Erythroblast (primary cell): ENCODE measurements at regions not wholly inside any gene's neighbourhood (a gene's known extent, or its start where the extent isn't known, plus 50 kb on each side); places are given as distances from the start of the nearest gene placed in this dataset.
"Not testable (repeated sequence)": the region's sequence is repeated elsewhere in the genome, so short reads cannot be mapped to it uniquely, and the experiment has no call there.

ENCODE experiments used
- DNase-seq, 2 experiments: peaks; one replicate each; lab custom pipeline; 2025; lab: John Stamatoyannopoulos, UW
- GATA1 ChIP-seq: IDR thresholded peaks from 2 replicates; pipeline ENCODE4 v1.6.1; 2011; ENCODE audit warnings: low read depth, mild to moderate bottlenecking, control low read depth, low read length, moderate library complexity
- POLR2A ChIP-seq: IDR thresholded peaks from 2 replicates; pipeline ENCODE4 v1.6.1; 2011; ENCODE audit warnings: mild to moderate bottlenecking, low read length

- no peak for TF ChIP-seq POLR2A
- no peak for TF ChIP-seq GATA1
- peak in 1 of 2 experiments; percentile 1 for DNase-seq
Observed at GRCh38 chr4:77430847-77431246, 174.8 kb upstream of the CXCL13 start.

- no peak for TF ChIP-seq GATA1
- DNase-seq: no peak
Observed at GRCh38 chr4:77431546-77431945, 174.1 kb upstream of the CXCL13 start.

DNA sequence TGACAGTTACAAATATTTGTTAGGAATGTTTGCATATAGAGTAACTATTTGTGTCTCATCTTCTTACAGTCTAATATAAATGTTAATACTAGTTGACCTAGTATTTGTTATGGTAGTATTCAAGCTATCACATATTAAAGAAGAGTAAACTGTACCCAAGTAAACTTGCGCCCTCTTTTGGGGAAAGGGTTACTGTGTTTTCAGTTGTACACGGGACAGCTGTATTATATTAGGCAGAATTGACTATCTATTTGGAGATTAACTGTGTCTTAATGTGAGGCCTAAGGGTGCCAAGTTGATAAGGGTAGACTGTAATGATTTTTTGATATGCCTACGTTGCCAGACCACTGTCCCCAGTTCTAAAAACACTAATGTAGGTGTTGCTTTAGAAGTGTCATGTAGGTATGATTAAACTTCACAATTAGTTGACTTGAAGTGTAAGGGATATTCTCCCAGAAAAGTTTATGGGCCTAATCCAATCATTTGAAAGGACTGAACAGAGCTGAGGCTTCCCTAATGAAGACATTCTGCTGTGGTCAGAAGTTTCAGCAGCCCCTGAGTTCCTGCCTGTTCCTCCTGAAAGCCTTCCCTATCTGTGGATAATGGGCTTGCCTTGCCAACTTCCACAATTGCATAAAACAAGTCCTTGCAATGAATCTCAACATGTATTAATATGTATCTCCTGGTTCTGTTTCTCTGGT lies 172.8 kb upstream of the CXCL13 start:
- TF ChIP-seq GATA1: no peak
- no peak for TF ChIP-seq POLR2A
- DNase-seq: no peak

- DNase-seq: peak; percentile 30 to 49
- TF ChIP-seq POLR2A: no peak
- TF ChIP-seq GATA1: no peak
Observed at GRCh38 chr4:77433418-77433733, 172.2 kb upstream of the CXCL13 start.

GRCh38 chr4:77434299-77435092 lies 171.1 kb upstream of the CXCL13 start:
- DNase-seq: no peak
- TF ChIP-seq GATA1: no peak
- no peak for TF ChIP-seq POLR2A

- TF ChIP-seq GATA1: no peak
- TF ChIP-seq POLR2A: no peak
- no peak for DNase-seq
Observed at GRCh38 chr4:77437079-77437478, 168.5 kb upstream of the CXCL13 start.

- DNase-seq: no peak
- TF ChIP-seq POLR2A (no peak), GATA1 (no peak)
Observed at GRCh38 chr4:77438549-77438948, 167.1 kb upstream of the CXCL13 start.

DNA sequence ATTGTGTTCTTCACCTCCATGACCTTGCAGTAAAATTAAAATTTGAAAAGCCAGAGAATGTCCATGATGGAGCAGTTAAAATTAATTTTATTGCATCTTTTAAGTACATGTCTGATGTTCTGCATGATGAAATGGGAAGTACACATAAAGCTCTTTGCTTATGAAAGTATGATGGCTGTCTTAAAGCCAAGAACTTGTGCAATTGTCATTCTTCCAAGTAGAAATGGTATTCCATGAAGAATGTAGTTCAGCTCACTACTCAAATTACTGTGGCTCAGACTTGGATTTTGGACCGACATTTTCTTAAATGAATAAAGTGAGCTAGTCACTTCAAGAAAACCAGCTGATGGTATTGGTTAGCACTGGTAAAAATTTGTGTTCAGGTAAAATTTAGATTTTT lies 161.7 kb upstream of the CXCL13 start:
- DNase-seq: no peak

GRCh38 chr4:77445823-77446222 lies 159.8 kb upstream of the CXCL13 start:
- DNase-seq: no peak
- TF ChIP-seq GATA1 (no peak), POLR2A (no peak)

More for the DNA sequence above, 161.7 kb upstream of the CXCL13 start:
- TF ChIP-seq POLR2A (no peak), GATA1 (no peak)

- no peak for TF ChIP-seq POLR2A
- no peak for TF ChIP-seq GATA1
- no peak for DNase-seq
Observed at GRCh38 chr4:77446601-77447000, 159.0 kb upstream of the CXCL13 start.

- TF ChIP-seq GATA1 (no peak), POLR2A (no peak)
- DNase-seq: no peak
Observed at GRCh38 chr4:77449171-77449570, 156.4 kb upstream of the CXCL13 start.

DNA sequence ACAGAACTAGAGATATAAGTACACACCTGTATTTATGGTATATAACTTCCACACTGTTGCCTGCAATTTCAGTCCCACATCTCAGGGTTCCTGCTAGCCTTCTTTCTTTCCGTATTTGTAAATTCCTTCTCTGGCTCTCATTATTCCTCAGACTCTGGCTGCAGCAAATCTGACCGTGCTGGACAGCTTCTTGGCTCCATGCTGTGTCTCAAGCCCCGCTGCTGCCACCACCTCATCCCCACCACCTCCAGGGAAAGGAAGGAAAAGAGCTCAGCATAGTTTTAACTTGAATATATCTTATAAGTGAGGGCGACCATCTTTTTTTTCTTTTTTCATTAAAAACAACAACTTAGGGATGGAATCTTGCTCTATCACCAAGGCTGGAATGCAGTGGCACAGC lies 155.6 kb upstream of the CXCL13 start:
- TF ChIP-seq GATA1 (no peak), POLR2A (no peak)
- no peak for DNase-seq

DNA sequence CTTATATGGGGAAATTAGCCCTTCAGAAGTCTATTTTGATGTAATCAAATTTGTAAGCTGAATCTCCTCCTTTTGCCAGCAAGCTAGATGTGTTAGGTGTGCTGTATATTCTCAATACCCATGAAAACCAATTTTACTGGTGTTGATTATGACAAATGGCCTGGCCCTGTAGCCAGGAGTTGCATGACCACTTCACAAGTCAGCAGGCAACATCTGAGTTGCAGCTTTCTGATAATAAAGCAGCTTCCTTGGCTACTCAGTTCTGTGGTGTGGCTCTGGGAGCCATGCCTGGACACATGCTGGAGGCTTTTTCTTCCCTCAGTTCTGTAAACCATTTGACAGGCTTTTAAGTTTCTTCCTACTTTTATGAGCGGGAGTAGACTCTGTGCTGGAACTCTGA lies 154.1 kb upstream of the CXCL13 start:
- DNase-seq: no peak
- no peak for TF ChIP-seq GATA1
- TF ChIP-seq POLR2A: no peak

GRCh38 chr4:77452117-77452516 lies 153.5 kb upstream of the CXCL13 start:
- not testable (repeated sequence) for DNase-seq

DNA sequence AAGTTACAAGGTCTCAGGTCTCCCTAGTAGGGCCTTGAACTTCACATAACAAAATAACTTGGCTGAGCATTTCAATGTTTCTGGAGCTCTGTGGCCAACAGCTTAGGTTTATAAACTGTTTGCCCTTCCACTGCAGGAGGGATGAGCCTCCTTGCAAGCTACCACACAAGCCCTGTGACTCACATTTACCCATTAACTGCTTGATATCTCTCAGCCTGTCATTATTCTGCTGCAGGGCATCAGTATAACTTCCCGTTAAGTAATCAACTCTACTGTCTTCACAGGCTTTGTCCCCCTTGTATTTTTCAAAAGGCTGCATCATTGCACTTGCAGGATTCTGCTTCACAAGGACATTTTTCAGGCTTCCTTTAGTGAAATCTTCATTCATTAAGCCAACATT lies 151.7 kb upstream of the CXCL13 start:
- DNase-seq: no peak
- TF ChIP-seq POLR2A (no peak), GATA1 (no peak)

DNA sequence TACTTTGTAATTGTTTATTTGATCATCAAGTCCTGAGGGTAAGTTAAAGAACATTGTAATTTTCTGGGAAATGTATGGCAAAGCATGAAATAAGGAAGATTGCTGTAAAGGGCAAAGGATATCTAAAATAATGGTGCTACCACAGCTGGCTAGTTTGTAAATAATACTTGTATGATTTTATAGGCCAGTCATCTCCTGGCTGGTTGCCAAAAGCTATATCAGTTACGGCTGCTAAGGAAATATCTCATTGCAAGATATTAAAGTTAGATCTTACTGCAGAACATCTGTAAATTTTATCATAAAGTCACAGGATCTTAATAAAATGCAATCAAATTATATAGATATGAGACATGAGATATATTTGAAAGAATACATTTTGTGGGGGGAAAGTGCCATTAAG lies 150.8 kb upstream of the CXCL13 start:
- TF ChIP-seq GATA1 (no peak), POLR2A (no peak)
- DNase-seq: peak in 1 of 2 experiments; percentile 3

GRCh38 chr4:77464100-77464499 lies 141.5 kb upstream of the CXCL13 start:
- not testable (repeated sequence) for DNase-seq
